HCT116 (cell line): ENCODE measurements at regions not wholly inside any gene's neighbourhood (a gene's known extent, or its start where the extent isn't known, plus 50 kb on each side); places are given as distances from the start of the nearest gene placed in this dataset.

Source experiments
- CTCF ChIP-seq, 3 experiments: fragments of 200-600 bp in 1 of 3; sonication (generic) in 1 of 3; IDR thresholded peaks in 2 of 3; conservative IDR thresholded peaks in 1 of 3; 2 replicates each; pipeline ENCODE4 v1.5.1; 2012 to 2017; ENCODE audit warnings: low read depth in 2 of 3, low read length in 2 of 3, antibody characterized with exemption in 1 of 3, borderline replicate concordance in 1 of 3, control low read depth in 1 of 3, mild to moderate bottlenecking in 1 of 3, mixed read lengths in 1 of 3, mixed run types in 1 of 3, moderate library complexity in 1 of 3; ENCODE audit not compliant: insufficient read depth in 1 of 3
- JUND ChIP-seq: IDR thresholded peaks from 2 replicates; pipeline ENCODE4 v1.6.1; 2012
- MAX ChIP-seq: IDR thresholded peaks from 2 replicates; pipeline ENCODE4 v1.6.1; 2012
- POLR2A ChIP-seq: IDR thresholded peaks from 2 replicates; pipeline ENCODE4 v1.7.0; 2011; ENCODE audit warnings: borderline replicate concordance; ENCODE audit not compliant: insufficient read depth, insufficient read length; ENCODE audit errors: extremely low read depth

GRCh38 chr1:187153047-187153446 is 324.3 kb downstream of the PLA2G4A start:
- TF ChIP-seq POLR2A (no peak), CTCF (IDR thresholded peaks at IDR 0.05 in 2 of 3, conservative IDR thresholded peaks at IDR 0.05 in 1 of 3; ENCODE audit: borderline replicate concordance in 1 of 3, insufficient read depth in 1 of 3, low read depth in 2 of 3, low read length in 2 of 3) (no peak), JUND (no peak), MAX (no peak)
